ENCODE measurements at regions not wholly inside any gene's neighbourhood (a gene's known extent, or its start where the extent isn't known, plus 50 kb on each side); places are given as distances from the start of the nearest gene placed in this dataset.
A peak's percentile ranks its signal among the peaks of the same experiment; 100 is the strongest.
"Not testable (repeated sequence)": the region's sequence is repeated elsewhere in the genome, so short reads cannot be mapped to it uniquely, and the experiment has no call there.

DNA sequence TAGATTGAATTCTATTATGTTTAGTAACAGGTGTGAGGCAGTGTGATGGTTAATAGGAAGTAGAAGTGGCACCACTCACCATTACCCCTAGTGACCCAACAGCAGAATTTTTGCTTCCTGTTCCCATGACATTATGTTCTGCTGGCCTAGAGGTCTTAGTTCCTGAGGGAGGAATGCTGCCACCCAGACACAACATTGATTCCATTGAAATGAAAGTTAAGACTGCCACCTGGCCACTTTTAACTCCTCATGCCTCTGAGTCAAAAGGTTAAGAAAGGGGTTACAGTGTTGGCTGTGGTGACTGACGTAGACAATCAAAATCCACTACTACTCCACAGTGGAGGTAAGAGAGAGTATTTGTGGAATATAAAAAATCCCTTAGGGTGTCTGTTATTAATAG, 218.9 kb upstream of the NMUR2 start:
- no peak for DNase-seq

DNA sequence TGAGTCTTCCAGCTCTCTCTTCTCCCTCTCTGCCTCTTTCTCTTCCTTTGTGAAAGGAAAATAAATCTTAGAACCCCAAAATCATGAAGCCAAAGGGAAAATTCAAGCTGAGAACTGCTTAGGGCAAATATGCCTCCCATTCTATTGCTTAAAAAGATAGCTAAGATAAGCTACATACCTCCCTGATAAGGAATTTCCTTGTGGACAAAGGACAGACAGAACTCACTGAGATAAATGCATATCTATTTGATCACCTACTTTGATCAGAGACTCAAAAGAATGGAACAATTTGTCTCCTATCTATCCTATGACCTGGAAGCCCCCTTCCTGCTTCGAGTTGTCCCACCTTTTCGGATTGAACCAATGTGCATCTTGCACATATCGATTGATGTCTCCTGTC, 220.6 kb upstream of the NMUR2 start:
- DNase-seq = no peak

DNA sequence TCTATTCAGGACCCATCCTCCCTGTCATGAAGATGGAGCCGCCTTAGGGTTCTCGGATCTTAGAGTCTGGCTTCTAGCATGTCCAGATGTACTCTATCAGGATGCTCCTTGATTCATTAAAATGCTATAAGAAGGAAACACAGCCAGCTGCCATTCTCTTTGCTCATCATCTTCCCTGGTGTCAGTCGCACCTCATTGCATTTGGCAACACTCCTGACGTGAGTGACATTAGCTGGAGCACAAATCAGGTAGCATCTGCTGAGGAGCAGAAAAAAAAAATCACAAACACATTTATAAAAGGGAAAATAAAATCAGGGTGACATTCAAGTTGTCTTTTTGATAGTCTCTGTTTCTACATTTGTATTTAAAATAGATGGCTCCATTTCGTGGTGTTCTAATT, 226.1 kb upstream of the NMUR2 start:
- DNase-seq = no peak

DNA sequence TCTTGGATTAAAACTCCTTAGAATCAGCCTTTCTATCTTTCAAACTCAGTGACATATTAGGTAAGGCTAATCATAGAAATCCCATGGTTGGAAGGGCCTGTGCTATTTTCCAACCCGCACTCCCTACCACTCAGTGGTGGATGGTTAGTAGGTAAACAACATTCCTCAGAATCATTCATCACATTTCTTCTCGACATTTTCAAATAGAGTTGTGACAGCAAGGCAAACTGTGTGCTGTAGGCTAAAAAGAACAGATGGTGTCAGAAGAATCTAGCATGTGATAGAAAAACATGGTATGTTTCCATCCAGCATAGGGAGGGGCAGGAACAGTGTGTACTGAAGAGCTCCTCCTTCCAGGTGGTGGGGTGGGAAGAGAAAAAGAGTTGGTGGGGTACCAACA, 227.3 kb upstream of the NMUR2 start:
- no peak for DNase-seq

DNA sequence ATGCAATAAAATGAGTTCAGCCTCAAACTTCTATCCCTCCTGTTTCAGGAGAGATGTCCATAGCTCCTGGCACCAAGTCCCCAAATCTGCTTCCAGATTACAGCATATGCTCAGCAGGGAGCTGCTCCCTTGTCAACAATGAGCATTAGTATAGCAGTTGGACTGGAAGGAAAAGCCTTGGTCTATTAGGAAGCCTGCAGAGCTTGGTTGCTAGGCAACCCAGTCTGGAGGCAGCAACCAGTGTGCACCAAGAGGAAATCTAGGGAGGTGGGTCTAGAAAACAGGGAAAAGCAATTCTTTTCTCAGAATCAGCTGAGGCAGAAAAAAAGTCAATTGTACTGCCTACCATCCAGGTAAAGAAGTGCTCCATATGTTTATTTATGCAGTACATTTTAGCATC, 229.5 kb upstream of the NMUR2 start:
- peak; percentile 3 to 7 for DNase-seq

DNA sequence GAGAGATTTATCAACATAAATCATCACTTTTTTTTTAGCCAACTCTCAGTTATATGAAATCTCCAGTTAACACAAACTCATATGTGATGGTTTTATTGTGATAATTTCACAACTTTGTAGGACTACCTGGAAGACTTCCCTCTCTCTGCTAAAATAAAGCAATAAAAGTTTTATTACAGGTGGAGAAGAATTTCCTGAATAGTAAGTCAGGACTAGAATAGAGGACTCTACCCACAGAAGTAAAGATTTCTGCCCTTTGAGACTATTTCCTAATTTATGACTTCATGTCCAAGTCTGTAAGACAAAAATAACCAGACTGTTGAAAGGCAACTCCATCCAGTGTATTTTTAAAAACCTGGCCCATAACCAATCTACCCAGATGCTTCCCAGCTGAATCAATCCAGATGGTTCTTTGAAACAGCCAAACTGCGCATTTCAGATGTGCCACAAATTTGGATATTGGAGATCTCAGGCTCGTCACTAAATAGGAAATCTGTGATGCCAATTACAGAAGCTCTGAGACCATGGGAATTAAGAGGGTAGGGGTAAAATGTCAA, 234.0 kb upstream of the NMUR2 start:
- DNase-seq = no peak

DNA sequence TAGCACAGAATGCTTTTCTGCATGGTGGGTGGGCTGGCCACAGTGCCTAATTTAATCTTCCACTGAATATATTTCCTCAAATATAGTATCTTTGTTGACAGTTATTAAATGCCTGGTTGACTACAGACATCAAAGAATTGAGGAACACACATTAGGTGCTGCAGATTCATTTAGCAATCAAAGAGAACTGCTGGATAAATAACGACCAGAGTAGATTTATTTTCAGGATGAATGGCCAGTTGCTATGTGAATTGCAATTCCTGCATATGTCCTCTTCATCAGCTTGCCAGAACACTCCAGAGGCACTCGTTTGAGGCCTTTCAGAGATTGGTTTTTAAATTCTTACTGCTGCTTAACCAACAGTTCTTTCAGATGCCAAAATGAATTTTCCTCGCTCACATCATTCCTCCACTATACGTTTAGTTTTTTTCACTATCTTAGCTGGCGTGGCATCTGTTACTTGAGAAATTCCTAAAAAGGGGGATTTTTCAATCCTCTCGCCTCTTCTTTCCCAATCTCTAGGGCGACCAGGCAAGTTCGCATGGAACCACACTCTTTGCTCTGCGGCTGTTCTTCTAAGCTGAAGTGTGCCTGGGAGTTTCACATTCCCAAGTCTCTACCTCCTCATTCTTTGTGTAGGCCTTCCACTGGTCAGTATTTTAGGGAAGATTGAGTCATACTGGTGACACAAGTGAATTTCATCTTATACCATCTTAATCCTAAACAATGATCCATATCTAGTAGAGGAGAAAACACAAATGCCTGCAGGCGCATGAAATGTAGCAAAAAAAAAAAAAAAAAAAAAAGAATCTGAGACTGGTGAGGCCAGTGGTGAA, 237.1 kb upstream of the NMUR2 start:
- no peak for DNase-seq

DNA sequence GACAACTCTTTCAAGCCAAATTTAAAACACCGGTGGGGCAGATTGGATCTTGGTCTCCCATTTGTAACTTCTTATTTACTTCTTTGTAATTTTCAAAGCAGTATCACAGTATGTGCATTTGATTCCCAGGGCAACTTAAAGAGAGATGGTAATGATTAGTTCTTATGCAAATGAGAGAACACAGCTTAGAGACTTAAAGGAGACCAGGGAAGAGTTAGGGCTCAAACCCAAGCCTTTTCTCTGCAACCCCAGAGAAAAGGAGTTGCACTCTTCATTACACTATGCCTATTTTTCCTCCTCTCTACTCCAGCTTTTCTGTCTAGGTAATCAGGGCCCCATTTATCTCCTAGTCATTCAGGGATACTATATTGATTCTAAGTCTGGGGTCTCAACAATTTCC, 237.8 kb upstream of the NMUR2 start:
- DNase-seq = no peak

DNA sequence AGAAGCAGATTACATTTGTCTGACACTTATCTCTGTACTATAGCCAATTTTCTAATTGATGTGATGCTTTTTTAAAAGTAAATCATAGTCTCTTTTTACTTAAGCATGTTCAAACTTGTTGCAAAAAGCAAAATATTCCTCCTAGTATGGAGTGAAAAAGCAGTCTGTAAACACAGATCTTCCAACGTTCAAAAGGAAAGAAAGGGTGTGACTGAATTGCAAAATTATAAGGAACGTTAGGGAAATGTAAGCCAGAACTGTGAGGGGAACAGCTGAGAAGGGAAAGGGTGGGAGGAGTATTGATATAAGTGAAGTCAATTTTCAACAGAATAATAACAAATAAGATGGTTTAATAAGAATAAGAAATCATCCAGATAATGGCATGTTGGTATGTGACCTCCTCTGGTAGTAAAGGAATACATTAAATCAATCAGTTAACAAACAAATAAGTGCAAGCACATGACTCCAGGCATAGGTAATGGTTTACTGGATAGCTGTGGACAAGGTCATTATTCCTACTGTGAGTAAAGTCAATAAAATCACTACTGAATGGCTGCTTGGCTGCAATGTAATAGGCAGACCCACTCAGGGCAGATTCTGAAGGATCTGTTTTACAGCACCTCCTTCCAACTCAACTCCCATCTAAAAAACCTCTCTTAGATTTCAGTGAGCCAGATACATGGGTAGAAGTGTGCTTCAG, 239.1 kb upstream of the NMUR2 start:
- no peak for DNase-seq

DNA sequence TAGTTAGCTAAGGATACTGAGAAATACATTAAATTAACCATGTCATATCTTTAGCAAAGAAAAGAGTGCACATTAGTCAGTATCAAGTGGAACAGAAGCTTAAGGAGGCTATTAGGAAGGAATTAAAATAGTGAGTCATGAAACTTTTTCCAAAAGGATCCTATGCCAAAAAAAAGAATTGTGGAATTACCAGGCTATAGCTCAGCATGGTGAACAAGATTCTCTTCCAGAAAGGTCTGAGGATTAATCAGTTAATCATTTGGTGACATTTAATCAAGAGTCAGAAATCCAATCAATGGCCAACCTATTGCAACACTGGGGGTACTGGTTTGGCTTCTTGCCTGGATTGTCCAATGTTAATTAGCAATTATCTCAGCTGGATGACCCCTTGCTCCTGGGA, 244.5 kb upstream of the NMUR2 start:
- DNase-seq = no peak

DNA sequence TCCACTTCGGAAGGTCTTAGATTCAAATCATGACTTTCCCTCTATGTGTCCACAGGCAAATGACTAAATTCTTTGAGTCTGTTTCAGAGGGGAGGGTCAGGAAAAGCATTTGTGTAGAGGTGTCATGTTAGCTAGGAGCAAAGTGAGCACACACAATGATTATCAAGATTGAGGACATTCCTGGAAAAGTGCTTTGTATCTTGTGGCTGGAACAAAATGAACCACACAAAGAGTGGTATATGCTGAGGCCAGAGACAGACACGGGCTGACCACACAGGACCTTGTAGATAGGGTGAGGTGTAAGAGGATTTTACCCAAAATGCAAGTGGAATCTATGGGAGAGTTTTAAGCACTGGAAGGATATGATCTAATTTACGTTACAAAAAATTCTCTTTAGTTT, 245.3 kb upstream of the NMUR2 start:
- DNase-seq = no peak

DNA sequence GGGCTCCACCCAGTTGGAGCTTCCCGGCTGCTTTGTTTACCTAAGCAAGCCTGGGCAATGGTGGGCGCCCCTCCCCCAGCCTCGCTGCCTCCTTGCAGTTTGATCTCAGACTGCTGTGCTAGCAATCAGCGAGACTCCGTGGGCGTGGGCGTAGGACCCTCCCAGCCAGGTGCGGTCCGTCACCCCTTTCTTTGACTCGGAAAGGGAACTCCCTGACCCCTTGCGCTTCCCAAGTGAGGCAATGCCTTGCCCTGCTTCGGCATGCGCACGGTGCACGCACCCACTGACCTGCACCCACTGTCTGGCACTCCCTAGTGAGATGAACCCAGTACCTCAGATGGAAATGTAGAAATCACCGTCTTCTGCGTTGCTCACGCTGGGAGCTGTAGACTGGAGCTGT, 254.4 kb upstream of the NMUR2 start:
- not testable (repeated sequence) for DNase-seq

DNA sequence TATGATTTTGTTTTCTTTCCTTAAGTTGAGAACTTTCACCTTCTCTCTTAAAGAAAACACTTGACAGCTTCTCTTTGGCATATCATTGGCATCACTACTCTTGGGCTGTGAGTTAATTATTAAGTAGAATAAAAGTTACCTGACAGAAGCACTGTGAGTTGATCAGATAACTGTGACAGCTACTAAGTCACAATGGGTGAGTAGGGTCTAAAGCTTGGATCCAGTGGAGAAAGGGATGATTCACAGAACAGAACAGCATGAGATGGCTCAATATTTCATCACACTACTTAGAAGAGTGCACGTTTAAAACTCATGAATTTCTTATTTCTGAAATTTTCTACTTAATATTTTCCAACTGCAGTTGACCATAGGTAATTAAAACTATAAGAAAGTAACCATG, 268.5 kb upstream of the NMUR2 start:
- DNase-seq = no peak

DNA sequence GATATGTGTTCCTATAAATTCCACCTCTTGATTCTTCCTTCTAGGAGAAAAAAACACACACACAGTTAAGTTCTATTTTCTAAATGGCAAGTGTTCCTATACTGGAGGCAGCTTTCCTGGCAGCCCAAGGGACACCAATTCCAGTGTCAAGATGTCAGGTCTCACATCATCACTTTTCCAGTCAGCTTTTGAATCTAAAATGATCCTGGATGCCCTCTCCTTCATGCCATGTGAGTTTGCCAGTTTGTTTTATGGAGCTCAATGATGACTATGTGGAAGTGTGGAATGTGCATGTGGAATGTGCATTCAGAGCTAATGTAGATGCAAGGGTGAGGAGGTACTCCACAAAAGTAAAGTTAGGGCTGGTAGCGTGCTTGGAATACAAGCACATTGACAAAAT, 269.3 kb upstream of the NMUR2 start:
- DNase-seq = no peak

DNA sequence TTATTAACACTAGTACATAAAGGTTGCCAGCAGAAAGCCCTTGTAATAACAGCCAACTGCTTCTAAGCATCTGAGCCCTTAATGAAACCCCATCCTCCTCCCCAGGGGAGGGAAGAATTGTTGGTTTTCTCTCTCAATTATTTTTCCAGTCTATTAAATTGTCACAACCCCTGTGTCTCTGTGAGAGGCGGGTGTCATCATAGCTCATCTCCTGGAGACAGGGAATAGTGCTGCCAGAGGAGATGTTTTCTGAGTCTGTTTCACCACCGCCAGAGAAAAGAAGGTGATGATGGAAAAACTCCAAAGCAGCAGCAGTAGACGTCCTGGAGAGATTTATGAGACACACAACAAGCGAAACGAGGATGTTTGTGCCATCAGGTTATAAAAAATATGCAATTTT, 271.1 kb upstream of the NMUR2 start:
- no peak for DNase-seq

DNA sequence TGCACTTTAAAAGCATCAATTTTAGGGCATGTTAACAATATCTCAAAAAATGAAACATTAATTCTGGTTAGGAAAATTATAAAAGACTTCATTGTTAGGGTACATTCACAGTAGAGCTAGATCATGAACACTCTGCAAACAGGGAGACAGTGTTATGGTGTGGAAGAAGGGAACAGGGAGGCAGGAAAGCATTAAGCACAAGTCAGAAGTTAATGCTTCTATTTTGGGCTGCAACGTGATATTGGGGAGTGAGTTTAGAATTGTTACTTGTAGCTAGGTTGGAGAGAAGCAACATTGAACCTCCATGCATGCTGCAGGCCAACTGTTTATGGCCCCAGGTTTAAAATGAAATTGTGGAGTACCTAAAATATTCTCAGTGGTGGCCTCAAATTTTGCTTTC, 278.1 kb upstream of the NMUR2 start:
- no peak for DNase-seq

DNA sequence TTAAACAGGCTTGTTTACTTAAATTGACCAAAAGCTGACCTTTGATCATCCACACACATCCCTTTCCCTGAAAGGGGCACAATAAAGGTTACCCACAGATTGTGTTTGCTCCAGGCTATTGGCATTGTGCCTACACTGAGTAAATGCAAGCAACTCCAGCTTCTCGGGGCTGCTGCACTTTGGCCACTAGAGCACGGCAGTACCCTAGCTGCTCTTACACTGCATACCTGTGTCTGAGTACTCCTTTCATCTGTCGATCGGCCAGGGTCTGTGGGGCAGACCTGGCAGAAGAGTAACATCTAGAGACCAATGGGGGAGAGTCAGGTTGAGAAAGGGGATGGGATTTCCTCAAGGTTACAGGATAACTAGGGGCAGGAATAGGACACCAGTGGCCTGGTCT, 281.9 kb upstream of the NMUR2 start:
- no peak for DNase-seq

DNA sequence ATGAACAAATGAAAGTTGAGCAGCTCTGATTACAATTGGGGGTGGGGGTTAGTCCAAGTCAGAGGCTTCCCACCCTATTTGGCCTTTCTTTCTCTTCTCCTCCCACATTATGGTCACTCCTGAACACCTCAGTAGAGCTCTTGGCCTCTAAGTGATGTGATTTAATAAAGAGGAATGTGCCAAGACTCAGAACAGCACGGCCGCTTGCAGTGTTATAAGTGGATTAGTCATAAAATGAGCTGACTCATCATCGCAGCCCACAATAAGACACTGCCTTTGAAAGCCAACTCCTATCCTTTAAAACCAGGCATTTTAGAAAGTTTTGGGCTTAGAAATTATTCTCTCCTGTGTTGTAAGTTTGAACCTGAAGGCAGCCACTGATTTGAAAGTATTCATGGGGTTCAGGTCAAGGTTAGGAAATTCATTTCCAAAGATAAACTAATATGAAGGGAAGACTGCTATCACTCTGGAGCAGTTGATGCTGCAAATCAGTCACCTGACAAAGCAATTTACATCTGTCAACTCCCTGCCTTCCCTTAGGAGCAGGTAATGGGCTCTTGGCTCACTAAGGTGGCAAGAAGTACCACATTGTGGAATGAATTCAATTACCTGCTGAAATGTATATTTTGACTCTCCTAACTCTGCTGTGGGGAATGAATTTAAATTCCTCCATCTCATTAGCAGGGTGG, 283.6 kb upstream of the NMUR2 start:
- DNase-seq = no peak

DNA sequence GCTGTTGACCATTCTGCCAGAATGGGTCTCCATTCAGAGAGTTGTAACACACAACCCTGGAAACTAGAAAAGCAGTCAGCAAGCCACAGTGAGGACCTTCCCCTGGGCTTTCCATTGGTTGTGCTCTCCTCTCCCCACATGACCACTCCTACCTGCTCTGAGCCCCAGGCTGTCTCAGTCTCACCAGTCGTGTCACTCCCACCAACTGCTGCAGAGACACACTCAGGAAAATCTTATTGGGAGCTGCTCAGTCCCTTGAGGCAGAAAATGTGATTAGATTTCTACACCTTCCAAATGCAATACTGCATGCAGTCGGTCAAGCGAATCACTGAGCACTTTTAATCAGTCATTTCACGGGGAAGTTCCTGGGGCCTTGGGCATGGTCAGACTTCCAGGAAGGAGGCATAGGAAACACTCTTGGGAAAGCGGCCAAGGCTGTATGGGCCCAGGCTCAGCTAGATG, 284.2 kb upstream of the NMUR2 start:
- DNase-seq = no peak

DNA sequence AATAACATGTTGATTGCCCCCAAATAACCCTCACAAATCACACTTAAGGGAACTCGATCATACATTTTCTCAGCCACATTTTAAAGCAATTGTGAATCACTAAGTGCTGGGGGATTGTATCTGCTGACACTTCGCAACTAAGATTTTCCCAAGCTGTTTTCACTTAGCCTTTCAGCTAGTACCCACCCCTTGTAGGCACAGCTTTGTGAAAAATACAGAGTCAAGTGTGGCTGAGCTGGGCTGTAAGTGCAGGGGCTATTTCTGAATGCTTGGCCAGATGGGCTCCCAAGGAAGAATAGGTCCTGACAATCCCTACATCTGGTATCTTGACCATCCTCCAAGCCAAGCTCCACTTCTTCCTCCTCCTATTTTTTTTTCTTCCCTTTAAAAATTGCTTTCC, 289.2 kb upstream of the NMUR2 start:
- DNase-seq = no peak

DNA sequence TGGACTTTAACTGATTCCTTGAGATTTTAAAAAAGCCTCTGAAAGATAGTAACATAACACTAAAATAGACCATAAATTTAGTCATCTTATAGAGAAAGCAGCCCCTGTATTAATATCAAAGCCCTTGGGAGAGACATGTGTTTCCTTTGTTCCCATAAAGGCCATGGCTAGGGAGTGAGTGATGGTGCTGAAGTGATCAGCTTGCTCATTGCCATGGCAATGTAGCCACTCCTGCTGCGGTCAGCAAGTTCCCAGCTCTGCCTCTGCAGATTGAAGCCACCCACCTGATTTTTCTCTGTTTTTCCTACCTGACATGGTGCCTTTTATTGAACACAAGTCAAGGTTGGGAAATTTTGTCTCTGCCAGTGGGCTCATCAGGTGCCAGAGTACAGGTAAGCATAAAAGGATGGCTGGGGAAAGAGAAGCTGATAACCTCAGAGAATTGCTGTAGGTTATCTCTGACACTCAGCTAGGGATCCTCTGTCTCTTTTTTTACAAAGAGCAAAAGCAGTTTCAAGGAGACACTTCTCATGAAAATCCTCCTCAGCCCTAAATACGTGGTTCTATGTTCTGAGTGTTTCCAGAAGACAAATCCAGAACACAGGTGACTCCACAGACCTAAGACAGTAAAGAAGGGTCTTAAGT, 296.3 kb upstream of the NMUR2 start:
- DNase-seq = no peak

DNA sequence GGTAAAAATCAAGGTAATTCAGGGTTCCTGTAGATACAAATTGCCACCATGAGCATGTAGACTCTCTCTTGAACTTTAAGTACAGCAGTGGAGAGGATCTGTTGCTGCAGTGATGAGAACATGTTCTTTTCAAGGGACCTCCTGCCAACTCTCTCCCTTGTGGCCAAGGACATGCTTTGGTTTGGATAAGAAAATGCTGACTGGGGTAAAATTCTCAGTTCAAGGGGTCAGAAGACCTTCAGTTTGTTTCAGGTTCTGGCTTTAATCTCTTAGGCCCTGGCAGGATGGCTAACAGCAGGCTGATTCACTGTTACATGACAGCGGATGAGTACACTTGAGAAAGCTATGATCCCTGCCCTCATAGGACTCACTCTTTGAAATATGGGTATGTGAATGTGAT, 299.2 kb upstream of the NMUR2 start:
- no peak for DNase-seq

DNA sequence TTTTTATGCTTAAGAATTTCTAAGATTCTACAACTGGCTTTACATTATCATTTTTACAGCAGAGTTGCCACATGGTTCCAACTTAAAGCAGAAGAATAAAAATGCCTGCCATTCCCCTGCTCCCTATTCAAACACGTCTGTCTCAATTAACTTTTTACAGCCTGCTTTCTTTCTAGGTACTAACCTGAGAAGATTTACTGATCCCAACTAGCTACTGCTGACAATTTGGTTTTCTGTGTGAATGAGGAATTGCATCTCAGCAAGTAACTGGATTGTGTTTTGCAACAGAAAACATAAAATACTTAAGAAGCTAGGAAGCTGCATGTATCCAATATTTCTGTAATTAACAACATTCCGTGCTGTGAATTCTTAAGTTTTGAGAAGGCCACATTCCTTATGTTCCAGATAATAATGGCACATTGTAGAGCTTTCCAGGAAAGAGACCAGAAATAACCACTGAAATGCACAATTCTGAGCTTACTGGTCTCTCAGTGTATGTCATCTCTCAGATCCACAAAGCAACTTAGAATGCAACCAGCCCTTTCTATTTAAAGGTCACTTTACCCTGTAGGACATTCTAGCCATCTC, 306.8 kb upstream of the NMUR2 start:
- DNase-seq = no peak

Data from SHP77 (cell line).